SK-N-MC (cell line): ENCODE measurements at regions not wholly inside any gene's neighbourhood (a gene's known extent, or its start where the extent isn't known, plus 50 kb on each side); places are given as distances from the start of the nearest gene placed in this dataset.

Source experiments
- EZH2 ChIP-seq: fragments of 200-600 bp; sonication (generic); IDR thresholded peaks from one replicate; pipeline ENCODE4 v1.6.1; 2017; ENCODE audit warnings: antibody characterized with exemption
- FOXP2 ChIP-seq: optimal IDR thresholded peaks from 2 replicates; pipeline ENCODE3; 2011; ENCODE audit warnings: mild to moderate bottlenecking, moderate library complexity; ENCODE audit not compliant: insufficient read depth; ENCODE audit errors: extremely low read length, control extremely low read depth
- POLR2AphosphoS5 ChIP-seq: IDR thresholded peaks from 2 replicates; pipeline ENCODE4 v1.6.1; 2012; ENCODE audit warnings: mild to moderate bottlenecking, low read depth, low read length, borderline replicate concordance

GRCh38 chr19:28291874-28292273 lies 921.1 kb downstream of the UQCRFS1 start:
- TF ChIP-seq FOXP2 (no peak), EZH2 (no peak), POLR2AphosphoS5 (no peak)
